NB4 (cell line): ENCODE measurements at regions not wholly inside any gene's neighbourhood (a gene's known extent, or its start where the extent isn't known, plus 50 kb on each side); places are given as distances from the start of the nearest gene placed in this dataset.
"Not testable (repeated sequence)": the region's sequence is repeated elsewhere in the genome, so short reads cannot be mapped to it uniquely, and the experiment has no call there.

Experiments
- DNase-seq: peaks from one replicate; pipeline ENCODE4 v3.0.0; 2010; ENCODE audit warnings: low read depth
- H3K4me3 ChIP-seq: one replicate; pipeline ENCODE4 v1.5.1; 2011; ENCODE audit warnings: mild to moderate bottlenecking, low read depth, low read length, moderate library complexity
- CTCF ChIP-seq: IDR thresholded peaks from one replicate; pipeline ENCODE4 v1.5.1; 2012; ENCODE audit warnings: low read depth, low read length
- MYC ChIP-seq: IDR thresholded peaks from 2 replicates; pipeline ENCODE4 v1.6.1; 2011; ENCODE audit warnings: low read depth, low read length
- POLR2A ChIP-seq: IDR thresholded peaks from 2 replicates; pipeline ENCODE4 v1.6.1; 2011; ENCODE audit warnings: mild to moderate bottlenecking; ENCODE audit not compliant: insufficient read length; ENCODE audit errors: extremely low read depth
- TF ChIP-seq, protein P1 (sequence below): IDR thresholded peaks from 2 replicates; pipeline ENCODE4 v1.6.1; 2011; ENCODE audit warnings: low read depth, low read length

DNA sequence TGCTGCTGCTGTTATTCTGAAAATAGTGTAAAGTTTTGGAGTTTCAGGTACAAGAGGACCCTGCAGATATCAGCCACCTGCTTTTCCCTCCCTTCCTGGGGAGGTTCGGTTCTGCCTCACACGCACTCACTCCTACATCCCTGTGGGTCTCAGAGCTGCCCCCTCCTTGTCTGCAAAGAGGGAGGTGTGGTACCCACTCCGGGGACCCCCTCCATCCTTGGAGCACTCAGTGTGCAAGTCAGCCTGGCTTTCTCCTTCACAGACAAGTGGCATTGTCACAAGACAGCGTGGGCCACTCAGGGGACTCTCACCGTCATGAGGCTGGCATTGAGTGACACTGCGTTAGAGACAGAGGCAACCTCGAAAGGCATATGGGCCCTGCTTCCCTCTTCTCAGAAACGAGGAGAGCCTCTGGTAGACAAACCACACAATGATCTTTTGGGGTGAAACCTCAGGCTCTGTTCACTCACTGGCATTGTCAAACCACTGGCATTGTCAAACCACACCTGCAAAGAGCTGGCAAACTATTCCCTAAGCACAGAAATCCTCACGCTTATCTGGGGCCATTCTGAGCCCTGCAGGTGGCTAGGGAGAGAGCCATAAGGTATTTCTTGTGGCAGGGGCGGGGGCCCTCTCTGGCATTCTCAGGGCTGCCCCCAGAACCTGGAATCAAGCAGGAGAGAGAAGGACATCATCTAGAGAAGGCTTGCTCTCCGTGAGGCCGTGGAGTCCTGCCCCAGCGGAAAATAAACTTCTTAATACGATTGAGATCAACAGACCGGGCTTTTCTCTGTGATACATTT is 285.0 kb downstream of the SHOX start:
- H3K4me3 ChIP-seq, result no peak overlapping the region
- no peak for DNase-seq
- TF ChIP-seq, protein P1, sequence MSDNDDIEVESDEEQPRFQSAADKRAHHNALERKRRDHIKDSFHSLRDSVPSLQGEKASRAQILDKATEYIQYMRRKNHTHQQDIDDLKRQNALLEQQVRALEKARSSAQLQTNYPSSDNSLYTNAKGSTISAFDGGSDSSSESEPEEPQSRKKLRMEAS, result no peak
- no peak for TF ChIP-seq POLR2A
- no peak for TF ChIP-seq MYC
- TF ChIP-seq CTCF, result no peak

- DNase-seq, result no peak
- H3K4me3 ChIP-seq, result no peak overlapping the region
- no peak for TF ChIP-seq MYC
- no peak for TF ChIP-seq POLR2A
Observed at GRCh38 chrX:914206-914605, 283.6 kb downstream of the SHOX start.

DNA sequence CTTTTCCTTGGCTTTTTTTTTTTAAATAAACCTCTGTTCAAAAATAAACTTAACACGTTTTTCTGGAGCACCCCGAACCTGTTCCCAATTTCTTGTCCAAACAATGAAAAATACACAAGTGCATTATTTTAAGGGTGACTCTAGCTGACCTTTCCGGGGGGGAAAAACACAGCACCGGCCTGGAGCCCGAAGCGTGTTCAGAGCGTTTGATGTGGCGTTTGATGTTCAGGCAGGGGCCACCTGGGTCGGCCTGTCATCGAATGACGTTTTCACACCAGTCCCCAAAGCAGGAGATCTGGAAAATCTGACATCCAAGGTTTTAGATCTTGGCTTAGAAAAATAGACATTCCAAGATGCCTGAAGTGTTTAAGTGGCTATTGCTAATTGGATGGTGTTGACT is 282.1 kb downstream of the SHOX start:
- DNase-seq, result no peak
- no peak overlapping the region for H3K4me3 ChIP-seq
- no peak for TF ChIP-seq POLR2A
- TF ChIP-seq, protein P1, result no peak
- no peak for TF ChIP-seq MYC
- TF ChIP-seq CTCF, result no peak

DNA sequence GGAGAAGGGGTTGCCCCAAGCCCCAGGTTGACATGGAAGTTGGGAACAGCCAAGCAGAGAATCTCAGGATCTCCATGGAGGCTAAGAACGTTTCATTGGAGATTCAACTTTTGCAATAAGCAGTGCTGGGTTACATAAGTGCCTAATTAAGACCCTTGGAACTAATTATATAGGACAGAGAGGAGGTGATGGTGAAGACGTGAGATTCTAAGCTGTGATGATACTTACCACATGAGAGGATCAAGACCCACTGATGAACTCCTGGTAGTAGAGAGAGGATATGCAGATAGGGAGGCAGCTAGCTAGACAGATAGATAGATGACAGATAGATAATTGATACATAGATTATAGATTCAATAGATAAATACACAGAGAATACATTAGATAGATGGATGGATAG is 278.5 kb downstream of the SHOX start:
- H3K4me3 ChIP-seq, DNase-seq: not testable (repeated sequence)

DNA sequence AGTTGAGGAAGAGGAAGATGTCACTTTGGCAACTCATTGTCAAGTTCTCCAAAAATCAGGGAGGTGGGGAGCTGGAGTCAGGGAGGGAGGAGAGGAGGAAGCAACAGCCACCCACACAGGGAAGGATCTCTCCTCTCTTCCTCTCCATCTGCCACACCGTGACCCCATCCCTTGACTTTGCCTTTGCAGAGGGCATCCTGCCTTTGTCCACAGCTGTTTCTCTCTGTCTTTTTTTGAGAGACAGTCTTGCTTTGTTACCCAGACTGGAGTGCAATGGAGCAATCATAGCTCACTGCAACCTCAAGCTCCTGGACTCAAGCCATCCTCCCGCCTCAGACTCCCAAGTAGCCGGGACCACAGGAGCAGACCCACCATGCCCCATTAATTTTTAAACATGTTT is 276.0 kb downstream of the SHOX start:
- no peak overlapping the region for H3K4me3 ChIP-seq
- TF ChIP-seq, protein P1, result no peak
- no peak for TF ChIP-seq POLR2A
- TF ChIP-seq CTCF, result no peak
- no peak for TF ChIP-seq MYC
- no peak for DNase-seq

- no peak for DNase-seq
- no peak overlapping the region for H3K4me3 ChIP-seq
- no peak for TF ChIP-seq CTCF
- no peak for TF ChIP-seq MYC
- no peak for TF ChIP-seq POLR2A
- TF ChIP-seq, protein P1, result no peak
Observed at GRCh38 chrX:905848-906566, 275.4 kb downstream of the SHOX start.

GRCh38 chrX:903116-903515 is 272.5 kb downstream of the SHOX start:
- DNase-seq, result no peak
- TF ChIP-seq MYC (no peak), POLR2A (no peak), CTCF (no peak)
- TF ChIP-seq, protein P1, result no peak
- H3K4me3 ChIP-seq, result no peak overlapping the region
